GM12873 (cell line): ENCODE measurements at regions not wholly inside any gene's neighbourhood (a gene's known extent, or its start where the extent isn't known, plus 50 kb on each side); places are given as distances from the start of the nearest gene placed in this dataset.

Experiments used
- CTCF ChIP-seq: IDR thresholded peaks from 2 replicates; pipeline ENCODE4 v1.5.1; 2012; ENCODE audit warnings: low read depth, mild to moderate bottlenecking, moderate library complexity, low read length, control low read depth; ENCODE audit not compliant: insufficient read depth; ENCODE audit errors: missing control alignments

- TF ChIP-seq CTCF: no peak
Observed at GRCh38 chr2:144206019-144206418, 313.9 kb downstream of the ZEB2 start.

- TF ChIP-seq CTCF: no peak
Observed at GRCh38 chr2:144201868-144202468, 318.0 kb downstream of the ZEB2 start.

GRCh38 chr2:144201126-144201525 lies 318.8 kb downstream of the ZEB2 start:
- TF ChIP-seq CTCF: no peak

GRCh38 chr2:144198116-144198515 lies 321.8 kb downstream of the ZEB2 start:
- no peak for TF ChIP-seq CTCF

- no peak for TF ChIP-seq CTCF
Observed at GRCh38 chr2:144194326-144195071, 325.4 kb downstream of the ZEB2 start.

GRCh38 chr2:144190908-144191605 lies 328.9 kb downstream of the ZEB2 start:
- TF ChIP-seq CTCF: no peak

GRCh38 chr2:144183727-144184126 lies 336.2 kb downstream of the ZEB2 start:
- no peak for TF ChIP-seq CTCF
